ENCODE measurements at regions not wholly inside any gene's neighbourhood (a gene's known extent, or its start where the extent isn't known, plus 50 kb on each side); places are given as distances from the start of the nearest gene placed in this dataset.

- H3K27ac ChIP-seq = no peak overlapping the region
- H3K4me1 ChIP-seq = no peaks in the 10 kb centered on the region
- no peak for ATAC-seq
- WGBS, 2 donors = 51 to 81% methylated on average over 2 of the region's 2 CpGs
- no peak overlapping the region for H3K4me3 ChIP-seq
- TF ChIP-seq POLR2A (IDR thresholded peaks at IDR 0.05) (no peak), CTCF (IDR thresholded peaks at IDR 0.05) (no peak)
- intact Hi-C loops (cut with DNase I) = no loop called here
- DNase-seq = no peak
- H3K36me3 ChIP-seq (replicated peaks in 1 of 2; ENCODE audit: insufficient read depth in 1 of 2, low read depth in 2 of 2) = no peaks in the 10 kb centered on the region
- no peaks in the 10 kb centered on the region for H3K27me3 ChIP-seq
- no peaks in the 10 kb centered on the region for H3K9me3 ChIP-seq
Measured at GRCh38 chr5:18023275-18023674, 389.0 kb downstream of the TAF11L14 start.

- no peaks in the 10 kb centered on the region for H3K36me3 ChIP-seq (replicated peaks in 1 of 2; ENCODE audit: insufficient read depth in 1 of 2, low read depth in 2 of 2)
- H3K27ac ChIP-seq = no peak overlapping the region
- intact Hi-C loops (cut with DNase I) = no loop called here
- H3K4me3 ChIP-seq = no peak overlapping the region
- DNase-seq (no peak), ATAC-seq (no peak)
- no peaks in the 10 kb centered on the region for H3K27me3 ChIP-seq
- TF ChIP-seq CTCF (IDR thresholded peaks at IDR 0.05) (no peak), POLR2A (IDR thresholded peaks at IDR 0.05) (no peak)
- H3K9me3 ChIP-seq = no peaks in the 10 kb centered on the region
- H3K4me1 ChIP-seq = no peaks in the 10 kb centered on the region
- 54 to 59% methylated on average over 2 of the region's 2 CpGs for WGBS, 2 donors
Measured at GRCh38 chr5:18023986-18024385, 389.7 kb downstream of the TAF11L14 start.

- H3K36me3 ChIP-seq (replicated peaks in 1 of 2; ENCODE audit: insufficient read depth in 1 of 2, low read depth in 2 of 2) = no peaks in the 10 kb centered on the region
- no peak for ATAC-seq
- H3K27ac ChIP-seq = no peak overlapping the region
- no peaks in the 10 kb centered on the region for H3K27me3 ChIP-seq
- TF ChIP-seq POLR2A (IDR thresholded peaks at IDR 0.05) (no peak), CTCF (IDR thresholded peaks at IDR 0.05) (no peak)
- intact Hi-C loops (cut with DNase I) = no loop called here
- 53 to 57% methylated on average over 2 of the region's 2 CpGs for WGBS, 2 donors
- no peaks in the 10 kb centered on the region for H3K4me1 ChIP-seq
- H3K9me3 ChIP-seq = no peaks in the 10 kb centered on the region
- H3K4me3 ChIP-seq = no peak overlapping the region
- DNase-seq = no peak
Measured at GRCh38 chr5:18024542-18024941, 390.3 kb downstream of the TAF11L14 start.

GRCh38 chr5:18027241-18027867, 393.1 kb downstream of the TAF11L14 start:
- intact Hi-C loops (cut with DNase I) = no loop called here
- no peaks in the 10 kb centered on the region for H3K9me3 ChIP-seq
- no peaks in the 10 kb centered on the region for H3K36me3 ChIP-seq (replicated peaks in 1 of 2; ENCODE audit: insufficient read depth in 1 of 2, low read depth in 2 of 2)
- no peak overlapping the region for H3K27ac ChIP-seq
- no peak for DNase-seq
- no peak overlapping the region for H3K4me3 ChIP-seq
- no peak for ATAC-seq
- no peaks in the 10 kb centered on the region for H3K4me1 ChIP-seq
- no peaks in the 10 kb centered on the region for H3K27me3 ChIP-seq
- TF ChIP-seq CTCF (IDR thresholded peaks at IDR 0.05) (no peak), POLR2A (IDR thresholded peaks at IDR 0.05) (no peak)

- DNase-seq = no peak
- no peak for ATAC-seq
- no peak for TF ChIP-seq POLR2A (IDR thresholded peaks at IDR 0.05)
- TF ChIP-seq CTCF (IDR thresholded peaks at IDR 0.05) = no peak
- Histone ChIP-seq H3K36me3 (replicated peaks in 1 of 2; ENCODE audit: insufficient read depth in 1 of 2, low read depth in 2 of 2) (no peaks in the 10 kb centered on the region), H3K4me3 (no peak overlapping the region), H3K4me1 (no peaks in the 10 kb centered on the region), H3K27me3 (no peaks in the 10 kb centered on the region), H3K27ac (no peak overlapping the region), H3K9me3 (no peaks in the 10 kb centered on the region)
- intact Hi-C loops (cut with DNase I) = no loop called here
- 70 to 75% methylated on average over 1 of the region's 1 CpG for WGBS, 2 donors
Measured at GRCh38 chr5:18028036-18028435, 393.8 kb downstream of the TAF11L14 start.

Measured in body of pancreas (tissue), 4 donors.